WTC11 (cell line): ENCODE measurements at regions not wholly inside any gene's neighbourhood (a gene's known extent, or its start where the extent isn't known, plus 50 kb on each side); places are given as distances from the start of the nearest gene placed in this dataset.

Source experiments
- ATAC-seq: fragments of 200-7000 bp; cut with Tn5 transposase; 2 replicates; pipeline ENCODE4 v1.10.0; 2021; ENCODE audit warnings: mild to moderate bottlenecking, moderate library complexity
- CTCF ChIA-PET: fragments of 300-600 bp; sonication (Branson Sonifier 250); formaldehyde crosslinking; loops from one replicate; lab custom pipeline; 2021; ENCODE audit warnings: antibody characterized with exemption; lab: Charles Lee
- POLR2A ChIA-PET: fragments of 350-600 bp; sonication (Branson Sonifier 250); formaldehyde crosslinking; loops from one replicate; lab custom pipeline; 2021; ENCODE audit warnings: antibody characterized with exemption; lab: Charles Lee
- DNase-seq: peaks from one replicate; pipeline ENCODE4 v3.0.0; 2021; ENCODE audit warnings: low spot score
- H3K27ac Mint-ChIP-seq: 2 replicates; pipeline ENCODE4 v1.8.0; 2021; ENCODE audit warnings: mixed read lengths
- H3K27me3 Mint-ChIP-seq: 2 replicates; pipeline ENCODE4 v1.8.0; 2021; ENCODE audit warnings: low read depth, mild to moderate bottlenecking, moderate library complexity, mixed read lengths
- H3K36me3 Mint-ChIP-seq: 2 replicates; pipeline ENCODE4 v1.8.0; 2021; ENCODE audit warnings: mixed read lengths
- H3K4me1 Mint-ChIP-seq: 2 replicates; pipeline ENCODE4 v1.8.0; 2022; ENCODE audit warnings: mixed read lengths
- H3K4me3 Mint-ChIP-seq: 2 replicates; pipeline ENCODE4 v1.8.0; 2021; ENCODE audit warnings: mild to moderate bottlenecking, moderate library complexity, mixed read lengths
- H3K9me3 Mint-ChIP-seq: 2 replicates; pipeline ENCODE4 v1.8.0; 2021; ENCODE audit warnings: mixed read lengths
- ATF1 ChIP-seq: sonication (generic); formaldehyde crosslinking; IDR thresholded peaks from 2 replicates; pipeline ENCODE4 v1.8.1; 2023; ENCODE audit warnings: mild to moderate bottlenecking, moderate library complexity, missing genetic modification reagents
- CBFB ChIP-seq: sonication (generic); formaldehyde crosslinking; IDR thresholded peaks from 2 replicates; pipeline ENCODE4 v1.8.1; 2022; ENCODE audit warnings: mild to moderate bottlenecking, low read depth, missing genetic modification reagents
- ESRRA ChIP-seq: sonication (generic); formaldehyde crosslinking; IDR thresholded peaks from 2 replicates; pipeline ENCODE4 v1.8.1; 2022; ENCODE audit warnings: mild to moderate bottlenecking, missing genetic modification reagents, borderline replicate concordance
- FOXJ3 ChIP-seq: sonication (generic); formaldehyde crosslinking; IDR thresholded peaks from 2 replicates; pipeline ENCODE4 v1.9.0; 2021; ENCODE audit warnings: missing genetic modification reagents, mild to moderate bottlenecking, borderline replicate concordance
- FOXK1 ChIP-seq: sonication (generic); formaldehyde crosslinking; IDR thresholded peaks from 2 replicates; pipeline ENCODE4 v1.8.0; 2022; ENCODE audit warnings: mild to moderate bottlenecking, moderate library complexity, missing genetic modification reagents
- NR2C2 ChIP-seq: sonication (generic); formaldehyde crosslinking; IDR thresholded peaks from 2 replicates; pipeline ENCODE4 v1.8.0; 2022; ENCODE audit warnings: mild to moderate bottlenecking, missing genetic modification reagents
- NR3C1 ChIP-seq: sonication (generic); formaldehyde crosslinking; conservative IDR thresholded peaks from 2 replicates; pipeline ENCODE4 v1.8.1; 2023; ENCODE audit warnings: low read depth, mild to moderate bottlenecking, missing genetic modification reagents
- SMAD3 ChIP-seq: sonication (generic); formaldehyde crosslinking; IDR thresholded peaks from 2 replicates; pipeline ENCODE4 v1.8.0; 2022; ENCODE audit warnings: missing genetic modification reagents, mild to moderate bottlenecking, borderline replicate concordance
- SMAD4 ChIP-seq: sonication (generic); formaldehyde crosslinking; IDR thresholded peaks from 2 replicates; pipeline ENCODE4 v1.8.0; 2022; ENCODE audit warnings: mild to moderate bottlenecking, missing genetic modification reagents
- ZBTB21 ChIP-seq: sonication (generic); formaldehyde crosslinking; IDR thresholded peaks from 2 replicates; pipeline ENCODE4 v1.8.1; 2023; ENCODE audit warnings: mild to moderate bottlenecking, missing genetic modification reagents, borderline replicate concordance
- ZNF138 ChIP-seq: sonication (generic); formaldehyde crosslinking; conservative IDR thresholded peaks from 2 replicates; pipeline ENCODE4 v1.8.1; 2022; ENCODE audit warnings: mild to moderate bottlenecking, moderate library complexity, missing genetic modification reagents
- ZNF263 ChIP-seq: sonication (generic); formaldehyde crosslinking; IDR thresholded peaks from 2 replicates; pipeline ENCODE4 v1.8.1; 2022; ENCODE audit warnings: low read depth, mild to moderate bottlenecking, moderate library complexity, missing genetic modification reagents
- ZNF416 ChIP-seq: fragments of 250-450 bp; sonication (Bioruptor Pico); IDR thresholded peaks from 2 replicates; pipeline ENCODE4 v1.9.0; 2021; ENCODE audit warnings: mild to moderate bottlenecking, inconsistent platforms
- TF ChIP-seq, protein P1 (sequence below): fragments of 250-450 bp; sonication (Bioruptor Pico); IDR thresholded peaks from 2 replicates; pipeline ENCODE4 v1.8.0; 2021; ENCODE audit warnings: mild to moderate bottlenecking
- TF ChIP-seq, protein P2 (sequence below): sonication (generic); formaldehyde crosslinking; IDR thresholded peaks from 2 replicates; pipeline ENCODE4 v1.8.0; 2022; ENCODE audit warnings: missing genetic modification reagents
- TF ChIP-seq, protein P3 (sequence below): sonication (generic); formaldehyde crosslinking; conservative IDR thresholded peaks from 2 replicates; pipeline ENCODE4 v1.8.1; 2023; ENCODE audit warnings: mild to moderate bottlenecking, low read depth, missing genetic modification reagents, moderate library complexity
- TF ChIP-seq, protein P4 (sequence below): sonication (generic); formaldehyde crosslinking; IDR thresholded peaks from 2 replicates; pipeline ENCODE4 v1.8.1; 2023; ENCODE audit warnings: mild to moderate bottlenecking, missing genetic modification reagents, moderate library complexity

DNA sequence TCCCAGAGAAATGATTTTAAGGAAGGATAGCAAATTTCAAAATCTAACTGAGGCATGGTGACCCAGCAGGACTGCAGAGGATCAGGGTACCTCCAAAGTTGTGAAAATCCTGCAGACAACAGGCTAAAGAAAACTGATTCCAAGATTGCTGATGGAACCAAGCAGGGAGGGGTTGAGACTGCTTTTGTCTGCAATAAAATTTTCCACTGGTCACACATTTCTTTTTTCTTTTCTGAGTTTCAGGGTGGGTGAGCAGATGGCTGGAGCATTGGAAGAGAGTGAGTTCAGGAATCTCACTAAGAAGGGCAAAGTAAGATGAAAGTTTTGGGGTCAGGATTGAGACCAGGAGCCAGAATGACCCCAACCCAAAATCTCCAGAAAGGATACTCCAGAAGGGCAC is 321.0 kb downstream of the TNS1 start (continued):
- no peak for TF ChIP-seq ZNF416 (CRISPR knock-in tag)

DNA sequence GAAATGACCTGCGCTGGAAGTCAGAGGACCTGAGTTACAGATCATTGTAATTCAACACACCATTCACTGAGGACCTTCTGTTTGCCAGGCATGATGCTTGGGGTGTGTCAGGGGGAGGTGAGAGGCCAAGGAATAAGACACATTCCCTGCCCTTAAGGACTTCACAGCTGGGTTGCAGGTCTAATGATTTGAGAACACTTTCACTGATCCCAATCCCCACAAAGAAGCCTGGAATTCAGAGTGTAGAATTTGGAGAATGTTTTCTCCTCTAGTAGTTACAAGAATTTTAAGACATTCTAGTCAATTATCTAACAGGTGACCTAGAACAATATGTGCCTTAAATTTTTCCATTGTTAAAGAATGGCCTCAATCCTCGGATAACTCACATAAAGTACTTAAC is 322.4 kb downstream of the TNS1 start:
- POLR2A ChIA-PET = no interaction called here
- CTCF ChIA-PET = interaction anchor here (1.1 to 1.4 kb wide), 2 partner anchors 30 to 76 kb away, joined by 3 to 5 read pairs; no protein-coding TSS in a partner anchor
- H3K27me3 Mint-ChIP-seq = peaks cover 35% of the 10 kb centered on the region

DNA sequence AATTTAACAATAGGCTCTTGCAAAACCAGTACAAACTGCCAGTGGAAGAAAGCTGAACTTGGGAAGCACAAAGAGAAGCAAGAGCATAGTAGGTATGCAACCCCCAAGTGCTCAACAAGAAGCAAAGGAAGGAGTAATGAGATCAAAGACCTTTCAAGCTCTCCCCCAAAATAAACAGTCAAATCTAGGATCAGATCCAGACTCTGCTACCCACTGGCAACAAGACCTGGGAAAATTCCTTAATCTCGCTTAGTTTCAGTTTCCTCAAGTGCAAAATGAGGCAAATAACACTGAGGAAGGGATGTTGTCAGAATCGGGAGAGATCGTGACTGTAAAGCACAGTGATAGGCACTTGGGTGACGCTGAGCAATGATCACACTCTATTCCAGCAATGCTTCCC is 329.2 kb downstream of the TNS1 start:
- TF ChIP-seq CBFB (CRISPR knock-in tag) (no peak), ZNF138 (CRISPR knock-in tag) (no peak), SMAD3 (CRISPR knock-in tag) (no peak), SMAD4 (CRISPR knock-in tag) (no peak), ATF1 (CRISPR knock-in tag) (no peak), FOXK1 (no peak), FOXJ3 (no peak), NR2C2 (CRISPR knock-in tag) (no peak), ZBTB21 (CRISPR knock-in tag) (no peak)
- TF ChIP-seq, protein P1, sequence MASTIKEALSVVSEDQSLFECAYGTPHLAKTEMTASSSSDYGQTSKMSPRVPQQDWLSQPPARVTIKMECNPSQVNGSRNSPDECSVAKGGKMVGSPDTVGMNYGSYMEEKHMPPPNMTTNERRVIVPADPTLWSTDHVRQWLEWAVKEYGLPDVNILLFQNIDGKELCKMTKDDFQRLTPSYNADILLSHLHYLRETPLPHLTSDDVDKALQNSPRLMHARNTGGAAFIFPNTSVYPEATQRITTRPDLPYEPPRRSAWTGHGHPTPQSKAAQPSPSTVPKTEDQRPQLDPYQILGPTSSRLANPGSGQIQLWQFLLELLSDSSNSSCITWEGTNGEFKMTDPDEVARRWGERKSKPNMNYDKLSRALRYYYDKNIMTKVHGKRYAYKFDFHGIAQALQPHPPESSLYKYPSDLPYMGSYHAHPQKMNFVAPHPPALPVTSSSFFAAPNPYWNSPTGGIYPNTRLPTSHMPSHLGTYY (CRISPR knock-in tag) = no peak
- TF ChIP-seq, all 79 proteins: peak for 0
- peaks cover 17% of the 10 kb centered on the region for H3K9me3 Mint-ChIP-seq
- DNase-seq (no peak), ATAC-seq (no peak)
- H3K27ac Mint-ChIP-seq = no peak overlapping the region
- peaks cover 2% of the 10 kb centered on the region; the same call in 1 of the 2 replicates for H3K27me3 Mint-ChIP-seq
- H3K4me3 Mint-ChIP-seq = no peak overlapping the region
- no peaks in the 10 kb centered on the region for H3K4me1 Mint-ChIP-seq
- H3K36me3 Mint-ChIP-seq = peaks cover 2% of the 10 kb centered on the region
- POLR2A ChIA-PET = no interaction called here
- CTCF ChIA-PET = interaction anchor here (1.6 kb wide), 1 partner anchor 23 kb away, joined by 7 read pairs; no protein-coding TSS in a partner anchor

More for the DNA sequence above, 322.4 kb downstream of the TNS1 start:
- Mint-ChIP-seq H3K4me3 (no peak overlapping the region), H3K9me3 (peaks cover 19% of the 10 kb centered on the region), H3K36me3 (peaks cover 1% of the 10 kb centered on the region), H3K4me1 (peaks cover 9% of the 10 kb centered on the region)
- ATAC-seq (peak; percentile 22; the same call in 1 of the 2 replicates), DNase-seq (no peak)
- TF ChIP-seq, protein P2, sequence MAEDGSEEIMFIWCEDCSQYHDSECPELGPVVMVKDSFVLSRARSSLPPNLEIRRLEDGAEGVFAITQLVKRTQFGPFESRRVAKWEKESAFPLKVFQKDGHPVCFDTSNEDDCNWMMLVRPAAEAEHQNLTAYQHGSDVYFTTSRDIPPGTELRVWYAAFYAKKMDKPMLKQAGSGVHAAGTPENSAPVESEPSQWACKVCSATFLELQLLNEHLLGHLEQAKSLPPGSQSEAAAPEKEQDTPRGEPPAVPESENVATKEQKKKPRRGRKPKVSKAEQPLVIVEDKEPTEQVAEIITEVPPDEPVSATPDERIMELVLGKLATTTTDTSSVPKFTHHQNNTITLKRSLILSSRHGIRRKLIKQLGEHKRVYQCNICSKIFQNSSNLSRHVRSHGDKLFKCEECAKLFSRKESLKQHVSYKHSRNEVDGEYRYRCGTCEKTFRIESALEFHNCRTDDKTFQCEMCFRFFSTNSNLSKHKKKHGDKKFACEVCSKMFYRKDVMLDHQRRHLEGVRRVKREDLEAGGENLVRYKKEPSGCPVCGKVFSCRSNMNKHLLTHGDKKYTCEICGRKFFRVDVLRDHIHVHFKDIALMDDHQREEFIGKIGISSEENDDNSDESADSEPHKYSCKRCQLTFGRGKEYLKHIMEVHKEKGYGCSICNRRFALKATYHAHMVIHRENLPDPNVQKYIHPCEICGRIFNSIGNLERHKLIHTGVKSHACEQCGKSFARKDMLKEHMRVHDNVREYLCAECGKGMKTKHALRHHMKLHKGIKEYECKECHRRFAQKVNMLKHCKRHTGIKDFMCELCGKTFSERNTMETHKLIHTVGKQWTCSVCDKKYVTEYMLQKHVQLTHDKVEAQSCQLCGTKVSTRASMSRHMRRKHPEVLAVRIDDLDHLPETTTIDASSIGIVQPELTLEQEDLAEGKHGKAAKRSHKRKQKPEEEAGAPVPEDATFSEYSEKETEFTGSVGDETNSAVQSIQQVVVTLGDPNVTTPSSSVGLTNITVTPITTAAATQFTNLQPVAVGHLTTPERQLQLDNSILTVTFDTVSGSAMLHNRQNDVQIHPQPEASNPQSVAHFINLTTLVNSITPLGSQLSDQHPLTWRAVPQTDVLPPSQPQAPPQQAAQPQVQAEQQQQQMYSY = no peak
- TF ChIP-seq ZNF263 (CRISPR knock-in tag) = no peak
- no peak for TF ChIP-seq FOXK1
- TF ChIP-seq NR3C1 (CRISPR knock-in tag) = no peak
- TF ChIP-seq ESRRA (CRISPR knock-in tag) = no peak
- TF ChIP-seq ZNF416 (CRISPR knock-in tag) = no peak
- TF ChIP-seq, protein P3, sequence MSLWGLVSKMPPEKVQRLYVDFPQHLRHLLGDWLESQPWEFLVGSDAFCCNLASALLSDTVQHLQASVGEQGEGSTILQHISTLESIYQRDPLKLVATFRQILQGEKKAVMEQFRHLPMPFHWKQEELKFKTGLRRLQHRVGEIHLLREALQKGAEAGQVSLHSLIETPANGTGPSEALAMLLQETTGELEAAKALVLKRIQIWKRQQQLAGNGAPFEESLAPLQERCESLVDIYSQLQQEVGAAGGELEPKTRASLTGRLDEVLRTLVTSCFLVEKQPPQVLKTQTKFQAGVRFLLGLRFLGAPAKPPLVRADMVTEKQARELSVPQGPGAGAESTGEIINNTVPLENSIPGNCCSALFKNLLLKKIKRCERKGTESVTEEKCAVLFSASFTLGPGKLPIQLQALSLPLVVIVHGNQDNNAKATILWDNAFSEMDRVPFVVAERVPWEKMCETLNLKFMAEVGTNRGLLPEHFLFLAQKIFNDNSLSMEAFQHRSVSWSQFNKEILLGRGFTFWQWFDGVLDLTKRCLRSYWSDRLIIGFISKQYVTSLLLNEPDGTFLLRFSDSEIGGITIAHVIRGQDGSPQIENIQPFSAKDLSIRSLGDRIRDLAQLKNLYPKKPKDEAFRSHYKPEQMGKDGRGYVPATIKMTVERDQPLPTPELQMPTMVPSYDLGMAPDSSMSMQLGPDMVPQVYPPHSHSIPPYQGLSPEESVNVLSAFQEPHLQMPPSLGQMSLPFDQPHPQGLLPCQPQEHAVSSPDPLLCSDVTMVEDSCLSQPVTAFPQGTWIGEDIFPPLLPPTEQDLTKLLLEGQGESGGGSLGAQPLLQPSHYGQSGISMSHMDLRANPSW (CRISPR knock-in tag) = no peak
- TF ChIP-seq, protein P4, sequence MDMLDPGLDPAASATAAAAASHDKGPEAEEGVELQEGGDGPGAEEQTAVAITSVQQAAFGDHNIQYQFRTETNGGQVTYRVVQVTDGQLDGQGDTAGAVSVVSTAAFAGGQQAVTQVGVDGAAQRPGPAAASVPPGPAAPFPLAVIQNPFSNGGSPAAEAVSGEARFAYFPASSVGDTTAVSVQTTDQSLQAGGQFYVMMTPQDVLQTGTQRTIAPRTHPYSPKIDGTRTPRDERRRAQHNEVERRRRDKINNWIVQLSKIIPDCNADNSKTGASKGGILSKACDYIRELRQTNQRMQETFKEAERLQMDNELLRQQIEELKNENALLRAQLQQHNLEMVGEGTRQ (CRISPR knock-in tag) = no peak
- TF ChIP-seq, all 79 proteins: peak for 0
- H3K27ac Mint-ChIP-seq = no peak overlapping the region
